ENCODE measurements at regions not wholly inside any gene's neighbourhood (a gene's known extent, or its start where the extent isn't known, plus 50 kb on each side); places are given as distances from the start of the nearest gene placed in this dataset.

DNA sequence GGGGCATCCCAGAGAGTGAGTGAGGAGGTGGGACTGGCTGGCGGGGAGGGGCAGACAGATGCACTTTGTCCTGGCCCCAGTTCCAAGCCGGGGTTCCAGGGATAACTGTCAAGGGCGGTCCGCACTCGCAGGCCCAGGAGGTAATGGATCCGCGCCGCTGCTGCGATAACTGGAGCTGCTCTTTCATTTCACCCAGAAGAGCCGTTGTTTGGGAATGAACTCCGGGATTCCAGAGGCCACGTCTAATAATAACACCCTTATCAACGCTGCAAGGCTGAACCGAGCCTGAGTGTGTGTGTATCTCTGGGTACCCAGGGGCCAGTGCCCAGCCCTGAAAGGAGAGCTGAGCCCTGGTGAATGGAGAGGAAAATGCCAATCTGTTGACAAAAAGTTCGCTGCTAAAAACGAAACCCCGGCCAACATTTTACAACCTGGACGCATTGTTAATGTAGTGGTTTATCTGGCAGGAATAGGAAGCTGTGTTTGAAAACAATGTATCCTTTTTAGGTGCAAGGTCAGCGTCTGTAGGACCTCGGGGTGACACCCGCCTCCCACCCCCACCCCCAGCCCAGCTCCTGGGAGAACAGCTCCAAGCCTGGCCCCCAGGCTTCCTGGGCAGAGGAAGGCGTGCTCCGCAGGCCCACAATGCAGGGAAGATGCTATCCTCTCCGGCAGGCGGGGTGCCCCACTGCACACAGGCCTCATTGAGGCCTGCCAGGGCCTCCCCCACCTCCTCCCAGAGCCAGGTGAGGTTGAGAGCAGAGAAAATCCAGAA lies 119.7 kb downstream of the PROX1 start:
- TF ChIP-seq POLR2A (IDR thresholded peaks at IDR 0.05), result no peak
- TF ChIP-seq, protein P1, sequence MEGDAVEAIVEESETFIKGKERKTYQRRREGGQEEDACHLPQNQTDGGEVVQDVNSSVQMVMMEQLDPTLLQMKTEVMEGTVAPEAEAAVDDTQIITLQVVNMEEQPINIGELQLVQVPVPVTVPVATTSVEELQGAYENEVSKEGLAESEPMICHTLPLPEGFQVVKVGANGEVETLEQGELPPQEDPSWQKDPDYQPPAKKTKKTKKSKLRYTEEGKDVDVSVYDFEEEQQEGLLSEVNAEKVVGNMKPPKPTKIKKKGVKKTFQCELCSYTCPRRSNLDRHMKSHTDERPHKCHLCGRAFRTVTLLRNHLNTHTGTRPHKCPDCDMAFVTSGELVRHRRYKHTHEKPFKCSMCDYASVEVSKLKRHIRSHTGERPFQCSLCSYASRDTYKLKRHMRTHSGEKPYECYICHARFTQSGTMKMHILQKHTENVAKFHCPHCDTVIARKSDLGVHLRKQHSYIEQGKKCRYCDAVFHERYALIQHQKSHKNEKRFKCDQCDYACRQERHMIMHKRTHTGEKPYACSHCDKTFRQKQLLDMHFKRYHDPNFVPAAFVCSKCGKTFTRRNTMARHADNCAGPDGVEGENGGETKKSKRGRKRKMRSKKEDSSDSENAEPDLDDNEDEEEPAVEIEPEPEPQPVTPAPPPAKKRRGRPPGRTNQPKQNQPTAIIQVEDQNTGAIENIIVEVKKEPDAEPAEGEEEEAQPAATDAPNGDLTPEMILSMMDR (IDR thresholded peaks at IDR 0.05), result no peak

All from uterus (tissue), 2 donors.